Hematopoietic multipotent progenitor cell treated with erythropoietin and hydrocortisone succinate and interleukin-3 and kit ligand, for 8 days (in vitro differentiated cells): ENCODE measurements at regions not wholly inside any gene's neighbourhood (a gene's known extent, or its start where the extent isn't known, plus 50 kb on each side); places are given as distances from the start of the nearest gene placed in this dataset.
"Not testable (repeated sequence)": the region's sequence is repeated elsewhere in the genome, so short reads cannot be mapped to it uniquely, and the experiment has no call there.

Experiments
- DNase-seq: peaks from one replicate; pipeline ENCODE4 v3.0.0-alpha.2; 2015

GRCh38 chr3:87792534-87793336 is 266.1 kb downstream of the CGGBP1 start, which contains the start of gene HTR1F:
Gene HTR1F, plus strand, starts transcription at chr3:87792706.
- peak; percentile 43 for DNase-seq

DNA sequence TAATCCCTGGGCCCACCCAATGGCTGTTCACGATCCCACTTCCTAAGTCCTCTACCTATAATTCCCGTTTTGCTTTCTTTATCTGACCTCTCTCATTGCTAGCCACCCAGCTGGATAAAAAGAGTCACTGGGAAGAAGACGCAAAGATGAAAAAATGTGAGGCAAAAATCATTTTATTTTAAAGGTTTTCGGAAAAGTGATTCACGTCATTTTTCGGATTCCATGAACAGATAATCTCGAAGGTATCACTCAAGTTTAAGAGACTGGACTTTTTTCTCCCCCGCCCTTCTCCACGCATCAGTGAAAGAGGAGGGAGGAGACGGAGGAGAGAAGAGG is 266.6 kb downstream of the CGGBP1 start:
- no peak for DNase-seq

DNA sequence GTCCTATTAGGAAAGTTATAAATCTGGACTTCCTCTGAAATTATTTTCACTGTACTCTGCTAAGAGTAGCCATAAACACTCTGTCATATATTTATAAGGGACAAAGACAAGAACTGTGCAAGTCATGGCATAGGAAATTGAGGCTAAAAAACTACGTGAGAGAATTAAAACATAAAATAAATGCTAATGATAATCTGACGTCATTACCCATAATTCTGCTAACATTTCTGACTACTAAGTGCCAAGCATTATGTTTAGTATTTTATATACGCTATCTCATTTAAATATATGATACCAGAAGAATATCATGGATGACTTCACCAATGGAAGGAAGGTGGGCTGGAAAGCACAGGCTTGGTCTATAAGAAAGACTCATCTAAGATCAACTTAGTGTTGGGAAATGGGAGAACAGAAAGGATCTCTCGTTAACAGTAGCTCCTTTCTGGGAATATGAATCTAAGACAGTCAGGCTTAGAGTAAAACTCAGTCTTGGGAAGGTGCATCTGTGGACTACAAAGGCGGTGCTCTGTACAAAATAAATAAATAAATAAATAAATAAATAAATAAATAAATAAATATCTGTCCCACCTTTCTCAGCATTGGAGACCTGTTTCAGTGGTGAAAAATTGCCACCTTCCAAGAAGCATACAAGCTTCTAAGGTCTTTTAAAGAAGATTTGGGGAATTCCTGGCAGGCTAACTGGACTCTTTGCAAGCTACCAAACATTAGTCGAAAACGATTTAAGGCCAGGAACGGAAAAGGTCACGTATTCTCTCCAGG is 267.4 kb downstream of the CGGBP1 start:
- DNase-seq: no peak

GRCh38 chr3:87789049-87789448 is 269.8 kb downstream of the CGGBP1 start:
- DNase-seq: not testable (repeated sequence)

DNA sequence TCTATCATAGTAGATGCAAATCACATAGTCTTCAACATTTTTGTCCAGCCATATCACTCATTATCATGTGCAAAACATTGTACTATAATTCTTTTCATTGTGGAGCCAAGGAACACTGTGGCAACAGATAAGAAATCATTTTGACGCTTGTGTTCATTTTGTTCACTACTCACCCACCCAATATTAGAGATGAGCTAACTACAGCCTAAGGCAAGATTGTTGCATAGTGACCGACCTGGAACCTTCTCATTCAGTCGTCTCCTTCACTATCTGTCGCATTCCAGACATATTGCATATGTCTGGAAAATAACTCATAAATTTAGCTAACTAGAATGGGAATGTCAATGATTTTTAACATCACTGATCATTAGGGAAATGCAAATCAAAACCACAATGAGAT is 270.3 kb downstream of the CGGBP1 start:
- DNase-seq: no peak

DNA sequence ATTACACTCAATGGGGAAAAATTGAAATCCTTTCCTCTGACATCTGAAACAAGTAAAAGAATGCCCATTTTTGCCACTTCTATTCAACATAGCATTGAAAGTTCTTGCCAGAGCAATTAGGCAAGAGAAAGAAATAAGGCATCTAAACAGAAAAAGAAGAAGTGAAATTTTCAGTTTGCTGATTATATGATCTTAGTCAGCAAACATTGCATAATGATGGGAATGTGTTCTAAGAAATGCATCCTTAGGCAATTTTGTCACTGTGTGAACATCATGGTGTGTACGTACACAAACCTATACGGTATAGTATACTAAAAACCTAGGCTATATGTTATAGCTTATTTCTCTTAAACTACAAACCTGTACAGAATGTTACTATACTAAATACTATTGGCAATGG is 278.0 kb downstream of the CGGBP1 start:
- DNase-seq: no peak

DNA sequence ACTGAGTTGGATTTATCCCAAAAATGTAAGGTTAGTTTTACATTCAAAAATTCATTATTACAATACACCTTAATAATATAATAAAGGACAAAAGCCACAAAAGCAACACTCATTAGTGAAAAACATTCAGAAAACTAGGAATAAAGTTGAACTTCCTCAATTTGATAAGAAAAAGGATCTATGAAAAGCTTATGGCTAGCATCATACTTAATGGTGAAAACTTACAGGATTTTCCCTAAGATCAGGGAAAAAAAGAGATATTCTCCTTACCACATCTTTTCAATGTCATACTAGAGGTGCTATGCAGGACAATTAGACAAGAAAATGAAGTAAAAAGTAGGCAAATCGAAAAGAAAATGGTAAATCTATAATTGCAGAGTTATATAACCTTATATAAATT is 279.9 kb downstream of the CGGBP1 start:
- no peak for DNase-seq

DNA sequence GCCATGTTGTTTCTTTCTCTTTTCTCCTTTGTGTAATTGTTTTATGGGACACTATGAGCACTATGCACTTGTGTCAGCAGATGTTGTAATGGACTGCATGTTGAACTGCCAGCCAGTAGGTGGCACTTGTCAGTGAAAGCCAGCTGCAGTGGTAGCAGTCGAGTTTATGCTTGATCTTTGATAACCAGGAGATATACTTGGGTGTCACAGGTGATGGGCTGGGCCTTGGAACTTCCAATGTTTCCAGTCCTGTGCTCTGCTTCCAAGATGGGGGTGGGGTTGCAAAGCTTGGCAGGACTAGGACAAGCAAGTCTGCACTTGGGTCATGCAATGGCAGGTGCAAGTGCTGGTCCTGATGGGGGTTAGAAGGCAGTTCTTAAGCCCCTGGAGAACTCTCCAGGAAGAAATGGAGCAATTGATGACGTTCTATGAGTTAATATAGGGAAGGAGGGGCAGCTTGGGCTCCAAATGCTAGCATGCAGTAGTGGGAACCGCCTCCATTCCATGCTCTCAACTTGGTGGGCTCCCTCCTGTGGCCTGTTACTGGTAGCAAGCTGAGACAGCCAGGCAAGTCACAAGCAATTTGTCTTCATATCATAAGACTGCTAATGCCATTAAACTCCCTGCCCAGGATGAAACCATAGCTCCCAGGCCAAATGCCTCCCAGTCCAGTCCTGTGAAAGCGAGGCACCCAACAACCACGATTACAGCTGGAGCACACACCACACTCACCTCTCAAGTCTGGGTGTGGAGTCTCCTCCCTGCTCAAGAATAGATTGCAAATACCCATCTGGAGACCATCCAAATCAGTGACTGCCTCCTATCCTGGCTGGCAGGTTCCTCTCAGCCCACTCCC is 287.2 kb downstream of the CGGBP1 start:
- DNase-seq: peak; percentile 73

DNA sequence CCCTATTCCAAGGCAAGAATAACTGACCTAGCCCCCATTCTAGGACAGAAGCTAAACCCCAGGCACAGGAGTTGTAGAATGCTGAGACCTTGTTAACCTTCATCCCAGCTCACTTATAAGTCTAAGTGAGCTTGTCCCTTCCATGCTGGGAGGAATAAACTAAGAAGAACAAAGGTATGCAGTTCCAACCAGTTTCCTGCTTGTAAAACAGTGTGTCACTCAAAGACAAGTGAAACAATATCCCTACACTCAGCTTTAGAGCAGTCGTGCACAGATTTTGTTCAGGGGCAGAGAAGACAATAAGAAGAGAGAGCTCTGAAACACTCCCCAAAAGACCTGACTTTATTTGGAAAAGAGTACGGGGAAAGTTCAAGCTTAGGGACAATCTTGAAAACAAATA is 292.1 kb downstream of the CGGBP1 start:
- no peak for DNase-seq

- DNase-seq: no peak
Measured at GRCh38 chr3:87765256-87765655, 293.5 kb downstream of the CGGBP1 start.

DNA sequence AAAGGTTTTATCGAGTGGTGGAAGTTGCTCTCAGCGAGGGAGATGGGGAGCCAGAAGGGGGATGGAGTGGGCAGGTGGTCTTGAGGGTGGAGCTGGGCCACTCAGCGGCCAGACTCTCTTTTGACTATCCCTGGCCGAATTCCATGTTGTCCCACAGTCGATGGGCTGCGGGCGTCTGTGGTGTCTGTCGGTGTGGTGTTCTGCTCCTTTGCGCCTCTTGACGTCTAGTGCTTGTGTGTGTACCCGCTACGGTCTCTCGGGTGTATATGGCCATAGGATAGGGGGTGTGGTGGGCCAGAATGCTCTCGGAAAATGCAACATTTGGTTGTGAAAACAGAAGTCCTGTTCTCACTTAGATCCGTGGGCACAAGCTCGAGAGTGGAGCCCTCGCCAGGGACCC is 297.0 kb downstream of the CGGBP1 start:
- DNase-seq: no peak

GRCh38 chr3:87761341-87761740 is 297.5 kb downstream of the CGGBP1 start:
- no peak for DNase-seq

GRCh38 chr3:87756616-87757015 is 302.2 kb downstream of the CGGBP1 start:
- DNase-seq: no peak

DNA sequence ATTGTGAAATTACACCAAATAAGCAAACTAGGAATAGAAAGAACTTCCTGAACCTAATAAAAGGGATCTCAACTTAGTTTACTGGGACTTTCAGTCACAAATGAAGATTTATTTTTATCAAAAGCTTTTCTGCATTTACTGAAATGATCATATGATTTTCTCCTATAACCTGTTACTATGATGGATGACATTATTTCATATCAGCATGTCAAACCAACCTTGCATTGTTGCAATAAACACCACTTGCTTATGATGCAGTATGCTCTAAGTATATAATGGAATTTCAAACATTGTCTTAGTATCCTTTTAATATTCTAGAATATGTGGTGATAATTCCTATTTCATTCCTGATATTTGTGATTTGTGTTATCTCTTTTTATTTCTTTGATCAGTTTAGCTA is 303.0 kb downstream of the CGGBP1 start:
- no peak for DNase-seq

DNA sequence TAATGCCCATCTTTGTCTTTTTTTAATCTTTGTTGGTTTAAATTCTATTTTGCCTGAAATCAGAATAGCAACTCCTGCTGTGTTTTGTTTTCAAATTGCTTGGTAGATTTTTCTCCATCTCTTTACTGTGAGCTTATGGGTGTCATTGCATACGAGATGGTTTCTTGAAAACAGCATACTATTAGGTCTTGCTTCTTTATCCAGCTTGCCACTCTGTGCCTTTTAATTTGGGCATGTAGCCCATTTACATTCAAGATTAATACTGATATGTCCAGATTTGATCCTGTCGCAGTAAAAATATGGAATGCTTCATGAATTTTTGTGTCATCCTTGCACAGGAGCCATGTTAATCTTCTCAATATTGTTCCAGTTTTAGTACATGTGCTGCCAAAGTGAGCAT is 316.6 kb downstream of the CGGBP1 start:
- no peak for DNase-seq

GRCh38 chr3:87740894-87741293 is 317.9 kb downstream of the CGGBP1 start:
- DNase-seq: not testable (repeated sequence)

DNA sequence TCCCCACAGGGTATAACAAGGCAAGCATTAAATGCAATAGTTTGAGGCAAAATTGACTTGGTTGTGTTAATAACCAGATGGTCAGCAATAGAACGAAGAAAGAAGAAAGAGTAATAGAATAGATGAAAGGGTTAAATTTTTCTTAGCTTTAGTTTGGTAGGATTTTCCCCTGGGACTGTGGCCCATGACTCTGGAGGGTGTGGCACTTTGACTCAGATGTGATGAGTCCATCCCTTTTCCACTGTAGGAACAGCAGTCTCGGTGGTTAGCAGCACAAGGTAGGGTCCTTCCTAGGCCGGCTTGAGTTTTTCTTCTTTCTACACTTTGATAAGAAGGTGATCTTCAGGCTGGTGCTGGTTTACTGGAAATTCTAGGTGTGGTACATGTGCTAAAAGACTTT is 321.0 kb downstream of the CGGBP1 start:
- not testable (repeated sequence) for DNase-seq

GRCh38 chr3:87733671-87734367 is 325.0 kb downstream of the CGGBP1 start:
- DNase-seq: no peak

DNA sequence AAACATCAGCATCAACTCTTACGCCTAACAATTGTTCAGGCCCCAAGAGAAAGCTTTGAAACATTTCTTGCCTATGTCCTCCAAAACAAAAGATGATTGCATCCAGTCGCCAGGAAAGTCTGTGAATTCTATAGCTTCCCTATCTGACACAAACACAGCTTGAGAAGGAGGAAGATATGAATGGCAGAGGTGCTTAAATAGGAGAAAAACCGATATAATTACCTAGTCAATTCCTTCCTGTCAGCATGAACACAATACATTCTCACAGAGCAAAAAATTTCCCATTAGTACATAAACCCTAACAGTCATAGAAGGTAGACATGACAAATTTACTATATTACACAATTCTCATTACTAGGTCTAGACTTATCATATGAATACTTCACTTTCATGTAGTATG is 326.5 kb downstream of the CGGBP1 start:
- no peak for DNase-seq

DNA sequence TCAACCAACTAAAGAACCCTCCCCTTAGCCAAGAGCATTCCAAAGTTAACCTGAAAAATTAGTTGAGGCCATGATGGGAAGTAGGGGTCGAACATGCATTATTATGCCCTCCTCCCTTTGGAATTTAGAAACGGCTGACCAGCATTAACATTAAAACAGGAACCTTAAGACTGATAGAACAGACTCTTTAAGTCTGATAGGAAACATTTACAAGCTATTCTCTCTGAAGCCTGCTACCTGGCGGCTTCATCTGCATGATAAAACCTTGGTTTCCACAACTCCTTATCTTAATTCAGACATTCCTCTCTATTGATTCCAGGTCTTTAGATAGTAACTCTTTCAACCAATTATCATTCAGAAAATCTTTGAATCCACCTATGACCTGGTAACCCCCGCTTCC is 331.0 kb downstream of the CGGBP1 start:
- DNase-seq: no peak

DNA sequence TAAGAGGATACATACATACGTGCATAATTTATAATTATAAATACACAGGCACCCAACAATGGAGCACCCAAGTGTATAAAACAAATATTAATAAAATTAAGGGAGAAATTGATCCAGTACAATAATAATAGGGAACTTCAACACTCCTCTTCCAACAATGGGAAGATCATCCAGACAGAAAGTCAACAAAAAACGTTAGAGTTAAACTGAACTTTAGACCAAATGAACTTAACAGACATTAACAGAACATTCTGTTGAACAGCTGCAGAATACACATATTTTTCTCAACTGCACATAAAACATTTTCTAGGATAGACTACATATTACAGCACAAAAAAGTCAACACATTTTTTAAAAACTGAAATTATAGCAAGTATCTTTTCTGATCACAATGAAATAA is 339.7 kb downstream of the CGGBP1 start:
- DNase-seq: no peak

- no peak for DNase-seq
Measured at GRCh38 chr3:87710511-87710910, 348.3 kb downstream of the CGGBP1 start.

- DNase-seq: no peak
Measured at GRCh38 chr3:87710028-87710427, 348.8 kb downstream of the CGGBP1 start.
